Type B pancreatic cell (in vitro differentiated cells): ENCODE measurements at regions not wholly inside any gene's neighbourhood (a gene's known extent, or its start where the extent isn't known, plus 50 kb on each side); places are given as distances from the start of the nearest gene placed in this dataset.

Experiments
- DNase-seq: peaks from one replicate; pipeline ENCODE4 v3.0.0; 2021; ENCODE audit warnings: mixed read lengths; ENCODE audit not compliant: unreplicated experiment; ENCODE audit errors: extremely low spot score
- H3K27ac Mint-ChIP-seq: 2 replicates; pipeline ENCODE4 v1.8.0; 2021; ENCODE audit warnings: mild to moderate bottlenecking, mixed read lengths
- H3K27me3 Mint-ChIP-seq: 2 replicates; pipeline ENCODE4 v1.8.0; 2021; ENCODE audit warnings: mixed read lengths
- H3K36me3 Mint-ChIP-seq: 2 replicates; pipeline ENCODE4 v1.8.0; 2021; ENCODE audit warnings: mixed read lengths
- H3K4me1 Mint-ChIP-seq: one replicate; pipeline ENCODE4 v1.8.0; 2021; ENCODE audit warnings: mixed read lengths; ENCODE audit not compliant: unreplicated experiment
- H3K4me3 Mint-ChIP-seq: 2 replicates; pipeline ENCODE4 v1.8.0; 2021; ENCODE audit warnings: mild to moderate bottlenecking, mixed read lengths
- H3K9me3 Mint-ChIP-seq: 2 replicates; pipeline ENCODE4 v1.8.0; 2021; ENCODE audit warnings: mixed read lengths
- TF ChIP-seq, protein P1 (sequence below): fragments of 200-600 bp; sonication (generic); conservative IDR thresholded peaks from 2 replicates; pipeline ENCODE4 v1.5.0; 2021; ENCODE audit warnings: antibody characterized with exemption, mild to moderate bottlenecking

DNA sequence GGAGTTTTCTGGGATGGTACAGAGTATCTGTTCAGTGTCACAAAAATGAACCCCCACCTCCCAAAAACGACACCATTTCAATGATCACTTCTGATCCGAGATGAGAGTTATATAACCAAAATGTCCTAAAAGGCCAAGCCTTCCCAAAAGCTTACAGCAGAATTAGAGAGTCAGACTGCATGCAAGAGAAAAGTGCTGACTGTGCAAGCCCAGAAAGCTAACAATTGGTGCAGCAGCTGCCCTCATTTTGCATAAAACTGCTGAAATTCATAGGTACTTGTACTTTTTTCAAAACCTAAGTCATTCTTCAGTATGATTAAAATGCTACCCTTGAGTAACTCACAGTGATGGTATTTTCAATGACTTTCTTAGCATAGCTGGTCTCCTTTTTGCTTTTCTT lies 819.6 kb upstream of the ARGLU1 start:
- peaks cover 4% of the 10 kb centered on the region for H3K27me3 Mint-ChIP-seq
- no peaks in the 10 kb centered on the region for H3K36me3 Mint-ChIP-seq
- no peak overlapping the region for H3K27ac Mint-ChIP-seq
- DNase-seq = no peak
- H3K9me3 Mint-ChIP-seq = no peaks in the 10 kb centered on the region
- TF ChIP-seq, protein P1, sequence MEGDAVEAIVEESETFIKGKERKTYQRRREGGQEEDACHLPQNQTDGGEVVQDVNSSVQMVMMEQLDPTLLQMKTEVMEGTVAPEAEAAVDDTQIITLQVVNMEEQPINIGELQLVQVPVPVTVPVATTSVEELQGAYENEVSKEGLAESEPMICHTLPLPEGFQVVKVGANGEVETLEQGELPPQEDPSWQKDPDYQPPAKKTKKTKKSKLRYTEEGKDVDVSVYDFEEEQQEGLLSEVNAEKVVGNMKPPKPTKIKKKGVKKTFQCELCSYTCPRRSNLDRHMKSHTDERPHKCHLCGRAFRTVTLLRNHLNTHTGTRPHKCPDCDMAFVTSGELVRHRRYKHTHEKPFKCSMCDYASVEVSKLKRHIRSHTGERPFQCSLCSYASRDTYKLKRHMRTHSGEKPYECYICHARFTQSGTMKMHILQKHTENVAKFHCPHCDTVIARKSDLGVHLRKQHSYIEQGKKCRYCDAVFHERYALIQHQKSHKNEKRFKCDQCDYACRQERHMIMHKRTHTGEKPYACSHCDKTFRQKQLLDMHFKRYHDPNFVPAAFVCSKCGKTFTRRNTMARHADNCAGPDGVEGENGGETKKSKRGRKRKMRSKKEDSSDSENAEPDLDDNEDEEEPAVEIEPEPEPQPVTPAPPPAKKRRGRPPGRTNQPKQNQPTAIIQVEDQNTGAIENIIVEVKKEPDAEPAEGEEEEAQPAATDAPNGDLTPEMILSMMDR = no peak
- H3K4me1 Mint-ChIP-seq = peaks cover 9% of the 10 kb centered on the region
- no peak overlapping the region for H3K4me3 Mint-ChIP-seq

DNA sequence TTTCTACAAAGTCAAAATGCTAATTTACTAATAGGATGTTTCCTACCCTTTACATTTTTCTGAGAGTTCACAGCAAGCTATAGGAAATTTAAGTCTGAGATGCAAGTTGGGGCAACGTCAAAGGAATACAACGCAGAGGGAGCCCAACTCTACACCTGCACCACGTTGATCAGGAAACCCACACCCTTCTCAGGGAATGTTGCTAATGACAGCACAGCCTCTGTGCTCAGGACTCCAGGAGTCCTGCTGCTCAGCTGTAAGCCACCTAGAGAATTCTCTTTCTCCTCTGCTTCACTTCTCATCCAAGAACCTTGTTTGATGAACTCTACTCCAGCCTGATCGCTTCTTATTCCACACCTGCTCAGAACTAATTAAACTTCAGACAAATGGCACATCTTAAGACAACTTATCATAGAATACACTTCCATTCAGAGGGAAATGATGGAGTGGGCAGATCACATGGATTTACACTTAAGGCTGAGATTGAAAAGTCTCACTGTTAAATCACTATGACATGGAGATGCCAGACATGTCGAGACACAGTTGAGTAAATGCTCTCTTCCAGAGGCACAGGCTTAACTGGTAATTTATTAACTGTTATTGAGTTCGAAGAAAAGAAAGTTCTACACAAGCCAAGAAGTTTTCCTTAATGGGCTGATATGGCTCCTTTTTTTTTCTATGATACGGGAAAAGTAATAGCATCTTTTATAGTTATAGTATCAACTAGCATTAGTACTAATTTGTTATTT lies 811.6 kb upstream of the ARGLU1 start:
- Mint-ChIP-seq H3K27ac (no peak overlapping the region), H3K4me3 (no peak overlapping the region), H3K9me3 (no peaks in the 10 kb centered on the region), H3K36me3 (no peaks in the 10 kb centered on the region), H3K4me1 (peaks cover 30% of the 10 kb centered on the region), H3K27me3 (peaks cover 6% of the 10 kb centered on the region)
- no peak for DNase-seq
- TF ChIP-seq, protein P1 = no peak

DNA sequence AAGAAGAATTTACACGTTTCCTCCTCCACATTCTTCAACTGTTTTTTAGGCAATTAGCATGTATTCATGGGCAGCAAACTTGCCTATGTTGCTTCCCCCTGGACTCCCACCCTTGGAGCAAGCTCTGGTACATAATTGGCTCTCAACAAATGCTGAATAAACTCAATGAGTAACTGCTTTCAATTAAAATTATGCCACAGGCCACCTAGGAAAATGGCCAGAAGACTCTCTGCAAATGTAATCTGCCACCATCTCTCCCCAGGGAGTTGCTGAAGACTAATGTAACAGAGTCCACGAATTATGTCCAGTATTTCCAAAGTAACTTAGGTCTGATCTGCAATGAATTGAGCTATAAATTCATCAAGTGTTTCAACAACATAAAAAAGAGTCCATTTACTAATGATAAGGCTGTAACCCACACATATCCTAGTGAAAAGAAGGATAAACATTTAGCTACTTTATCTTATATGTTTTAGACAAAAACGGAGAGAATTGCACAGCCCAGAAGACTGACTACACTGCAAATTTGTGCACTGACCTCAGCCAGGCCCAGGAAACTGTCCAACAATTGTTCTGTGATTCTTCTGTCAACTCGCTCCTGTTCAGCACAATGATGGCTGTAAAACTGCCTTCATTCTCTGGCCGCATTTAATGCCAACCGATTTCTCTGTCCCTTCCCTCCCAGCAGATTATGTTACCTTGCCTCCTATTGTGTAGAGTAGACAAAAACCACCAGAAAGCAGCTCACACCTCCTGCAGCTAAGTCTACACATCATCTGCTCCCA lies 808.6 kb upstream of the ARGLU1 start:
- H3K27me3 Mint-ChIP-seq = peaks cover 3% of the 10 kb centered on the region

DNA sequence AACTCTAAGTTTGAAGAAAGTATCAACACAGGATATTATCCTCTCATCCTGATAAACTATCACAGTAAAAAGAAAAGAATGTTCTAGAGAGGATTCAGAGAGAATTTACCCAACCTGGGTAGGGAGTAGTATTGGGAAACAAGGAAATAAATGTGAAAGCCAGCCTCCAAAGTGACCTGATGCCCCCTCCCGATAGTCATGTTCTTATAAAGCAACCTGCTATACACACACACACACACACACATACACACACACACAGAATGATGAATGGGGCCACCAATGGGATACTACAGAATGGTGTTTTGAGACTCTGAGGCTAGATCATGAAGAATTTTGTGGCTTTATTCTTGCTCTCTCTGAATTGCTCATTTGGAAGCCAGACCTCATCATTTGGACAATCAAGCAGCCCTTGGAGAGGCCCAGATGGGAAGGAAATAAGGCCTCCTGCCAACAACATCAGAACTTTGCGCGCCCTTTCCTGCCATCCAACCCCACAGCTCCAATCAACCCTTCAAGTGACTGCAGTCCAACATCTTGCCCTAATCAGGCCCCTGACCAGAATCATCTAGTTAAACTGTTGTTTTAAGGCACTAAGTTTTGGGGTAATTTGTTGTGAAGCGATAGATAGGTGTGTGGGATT lies 807.9 kb upstream of the ARGLU1 start:
- H3K36me3 Mint-ChIP-seq = no peaks in the 10 kb centered on the region
- DNase-seq = no peak
- H3K27me3 Mint-ChIP-seq = peaks cover 3% of the 10 kb centered on the region
- H3K4me3 Mint-ChIP-seq = no peak overlapping the region
- TF ChIP-seq, protein P1 = no peak
- H3K27ac Mint-ChIP-seq = no peak overlapping the region
- no peaks in the 10 kb centered on the region for H3K9me3 Mint-ChIP-seq
- peaks cover 25% of the 10 kb centered on the region for H3K4me1 Mint-ChIP-seq

More for the DNA sequence above, 808.6 kb upstream of the ARGLU1 start:
- TF ChIP-seq, protein P1 = no peak
- no peaks in the 10 kb centered on the region for H3K9me3 Mint-ChIP-seq
- H3K4me1 Mint-ChIP-seq = peaks cover 25% of the 10 kb centered on the region
- no peak overlapping the region for H3K4me3 Mint-ChIP-seq
- no peaks in the 10 kb centered on the region for H3K36me3 Mint-ChIP-seq
- H3K27ac Mint-ChIP-seq = no peak overlapping the region
- DNase-seq = no peak

DNA sequence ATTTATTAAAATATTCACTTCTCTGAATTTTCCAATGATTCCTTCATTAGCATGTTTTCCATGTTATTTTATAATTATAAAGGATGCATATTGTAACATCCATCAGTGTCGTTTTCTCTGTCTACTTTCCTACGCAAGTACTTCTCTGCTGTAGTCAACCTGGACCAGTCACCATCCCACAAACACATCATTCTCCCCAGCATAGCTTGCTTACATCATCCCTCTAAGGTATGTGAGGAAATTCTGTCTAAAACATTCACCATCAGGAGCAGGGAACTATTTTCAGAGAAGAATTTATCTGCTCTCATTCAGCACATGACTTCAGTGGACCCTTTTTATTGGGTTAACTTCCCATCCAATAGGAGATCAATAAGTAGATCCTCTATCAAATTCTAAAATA lies 806.1 kb upstream of the ARGLU1 start:
- H3K4me1 Mint-ChIP-seq = peaks cover 20% of the 10 kb centered on the region
- no peak for DNase-seq
- H3K27me3 Mint-ChIP-seq = peaks cover 3% of the 10 kb centered on the region
- H3K36me3 Mint-ChIP-seq = no peaks in the 10 kb centered on the region
- no peak overlapping the region for H3K4me3 Mint-ChIP-seq
- TF ChIP-seq, protein P1 = no peak
- H3K9me3 Mint-ChIP-seq = no peaks in the 10 kb centered on the region
- H3K27ac Mint-ChIP-seq = no peak overlapping the region
